ENCODE measurements at regions not wholly inside any gene's neighbourhood (a gene's known extent, or its start where the extent isn't known, plus 50 kb on each side); places are given as distances from the start of the nearest gene placed in this dataset.
"Not testable (repeated sequence)": the region's sequence is repeated elsewhere in the genome, so short reads cannot be mapped to it uniquely, and the experiment has no call there.

DNA sequence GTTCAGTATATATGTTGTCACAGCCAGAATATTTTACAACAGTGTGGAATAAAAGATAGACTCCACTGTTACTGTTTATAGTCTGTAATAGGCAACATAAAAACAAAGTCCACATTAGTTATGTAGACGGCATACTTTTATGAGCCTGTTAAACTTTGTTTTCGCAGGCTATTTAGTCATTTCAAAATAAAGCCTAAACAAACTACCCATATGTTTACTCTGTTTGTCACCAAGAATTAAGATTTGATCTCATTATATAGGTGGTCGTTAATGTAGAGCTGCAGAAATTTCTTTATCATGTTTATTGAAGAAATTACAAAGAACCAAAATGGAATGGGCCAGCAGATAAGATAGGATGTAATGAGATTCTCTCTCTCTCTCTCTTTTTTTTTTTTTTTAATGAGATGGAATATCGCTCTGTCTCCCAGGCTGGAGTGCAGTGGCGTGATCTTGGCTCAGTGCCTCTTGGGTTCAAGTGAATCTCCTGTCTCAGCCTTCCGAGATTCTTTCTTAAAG is 943.8 kb upstream of the SOX9 start:
- no peak for DNase-seq

DNA sequence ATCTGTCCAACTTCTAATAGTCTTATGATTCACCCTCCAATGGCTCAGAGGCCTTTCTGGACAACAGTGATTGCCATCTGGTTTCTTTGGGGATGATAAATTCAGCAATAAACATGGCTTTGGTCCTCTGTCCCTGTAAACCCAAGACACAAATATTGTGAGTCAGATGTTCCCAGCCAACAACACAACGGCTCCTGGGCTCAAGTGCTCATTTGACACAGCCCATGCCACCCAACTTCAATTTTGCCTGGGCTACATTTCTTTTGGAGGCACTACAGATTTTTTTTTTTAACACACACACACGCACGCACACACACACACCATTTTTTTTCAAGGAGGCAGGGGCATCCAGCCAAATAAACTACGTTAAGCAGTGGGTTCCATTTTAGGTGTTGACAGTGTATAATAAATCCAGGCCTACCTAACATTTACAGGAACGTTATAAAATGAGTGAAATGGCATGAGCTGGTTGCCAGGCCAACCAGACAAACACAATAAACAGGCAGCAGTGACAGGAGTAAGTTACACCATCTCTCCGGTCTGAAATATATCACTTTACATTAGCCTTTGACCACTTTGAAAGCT is 939.9 kb upstream of the SOX9 start:
- peak; percentile 15 to 38 for DNase-seq

DNA sequence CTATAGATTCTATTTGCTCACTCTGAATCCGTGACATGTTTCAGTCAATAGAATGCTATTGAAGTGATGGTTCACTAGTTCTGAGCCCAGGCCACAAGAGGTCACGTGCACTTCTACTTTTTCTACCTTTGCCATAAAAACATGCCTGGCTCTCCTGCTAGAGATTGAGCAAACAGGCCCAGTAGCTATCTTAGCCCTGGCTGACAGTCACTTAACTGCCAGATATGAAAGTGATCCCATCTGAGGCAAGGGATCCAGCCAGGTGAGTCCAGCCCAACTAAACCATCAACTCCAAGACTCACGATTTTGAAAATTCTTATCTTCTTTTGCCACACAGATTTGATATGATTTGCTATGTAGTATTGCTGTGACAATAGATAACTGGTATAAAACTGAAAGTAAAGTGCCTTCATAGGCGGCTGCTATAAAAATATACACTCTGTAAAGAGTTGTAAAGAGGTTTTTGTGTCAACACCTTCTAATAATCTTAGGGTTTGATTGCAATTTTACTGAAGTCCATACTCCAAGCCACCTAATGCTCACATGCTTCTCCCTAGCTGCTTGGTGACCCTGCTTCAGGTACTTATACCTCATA is 937.7 kb upstream of the SOX9 start:
- no peak for DNase-seq

DNA sequence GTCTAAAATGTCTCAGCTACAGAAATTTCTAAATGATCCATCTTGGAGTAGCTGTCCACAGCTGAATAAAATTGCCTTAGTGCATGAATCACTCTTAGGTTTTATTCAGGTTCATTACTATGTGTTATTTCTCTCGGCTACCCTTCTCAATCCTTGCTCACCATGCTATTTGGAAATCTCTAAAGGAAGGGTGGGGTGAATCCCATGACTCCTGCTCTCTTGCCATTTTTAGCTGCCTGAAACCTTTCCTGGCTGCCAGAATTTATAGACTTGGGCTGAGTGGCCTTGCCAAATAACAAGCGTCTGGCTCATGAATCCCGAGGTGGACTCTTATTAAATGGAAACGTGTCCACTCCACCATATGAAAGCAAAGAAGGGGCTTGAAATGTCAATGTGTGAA is 936.1 kb upstream of the SOX9 start:
- no peak for DNase-seq

DNA sequence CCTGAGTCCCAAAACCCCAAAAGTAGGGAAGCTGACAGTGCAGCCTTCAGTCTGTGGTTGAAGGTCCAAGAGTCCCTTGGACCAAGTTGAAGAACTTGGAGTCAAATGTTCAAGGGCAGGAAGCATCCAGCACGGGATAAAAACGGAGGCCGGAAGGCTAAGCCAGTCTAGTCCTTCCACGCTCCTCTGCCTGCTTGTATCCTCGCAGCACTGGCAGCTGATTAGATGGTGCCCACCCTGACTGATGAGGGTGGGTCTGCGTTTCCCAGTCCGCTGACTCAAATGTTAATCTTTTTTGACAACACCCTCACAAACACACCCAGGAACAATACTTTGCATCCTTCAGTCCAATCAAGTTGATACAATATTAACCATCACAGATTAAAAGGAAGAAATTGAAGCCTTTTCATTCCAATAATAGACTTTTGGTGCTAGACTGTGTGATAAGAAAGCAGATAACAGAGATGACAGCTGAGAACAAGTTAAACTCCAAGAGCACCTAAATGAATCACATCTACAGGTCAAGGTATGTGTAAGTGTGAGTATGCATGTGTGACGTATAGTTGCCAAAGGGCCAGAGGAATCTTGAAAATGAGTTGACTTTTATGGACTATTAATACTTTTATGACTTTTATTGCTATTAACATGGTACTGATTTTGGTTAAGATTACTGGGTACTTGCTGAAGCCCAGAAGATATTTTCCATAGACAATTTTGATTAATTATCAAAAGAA is 933.5 kb upstream of the SOX9 start:
- DNase-seq, result no peak

DNA sequence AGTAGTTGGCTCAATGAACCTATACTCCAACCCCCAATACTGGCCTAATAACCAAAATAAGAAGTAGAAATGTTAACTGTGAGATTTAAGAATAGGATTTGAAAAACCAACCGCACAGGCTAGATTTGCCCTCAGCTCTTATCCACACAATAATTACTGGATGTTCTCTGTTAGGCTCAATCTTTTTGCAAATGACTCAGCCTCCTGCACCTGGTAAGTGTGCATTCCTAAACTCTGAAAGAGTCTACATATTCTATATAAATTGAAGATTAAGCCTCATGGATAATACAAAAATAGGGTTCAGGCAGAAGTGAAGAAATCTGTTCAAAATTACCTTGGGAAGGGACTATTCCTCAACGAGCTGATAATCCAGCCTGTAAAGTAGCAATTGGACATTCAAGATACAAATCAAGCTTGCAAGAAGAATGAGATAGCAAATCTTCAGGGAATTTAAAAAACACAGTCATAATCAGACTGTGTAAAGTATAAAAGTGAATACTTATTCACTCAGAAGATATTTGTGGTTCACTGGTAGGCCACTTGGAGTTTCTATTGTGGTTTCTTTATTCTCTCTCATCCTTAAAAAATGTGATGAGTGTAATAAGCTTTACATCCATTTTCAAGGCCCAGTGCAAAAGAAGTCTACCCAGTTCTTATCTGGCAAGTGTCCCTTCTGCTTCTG is 931.9 kb upstream of the SOX9 start:
- DNase-seq, result no peak

DNA sequence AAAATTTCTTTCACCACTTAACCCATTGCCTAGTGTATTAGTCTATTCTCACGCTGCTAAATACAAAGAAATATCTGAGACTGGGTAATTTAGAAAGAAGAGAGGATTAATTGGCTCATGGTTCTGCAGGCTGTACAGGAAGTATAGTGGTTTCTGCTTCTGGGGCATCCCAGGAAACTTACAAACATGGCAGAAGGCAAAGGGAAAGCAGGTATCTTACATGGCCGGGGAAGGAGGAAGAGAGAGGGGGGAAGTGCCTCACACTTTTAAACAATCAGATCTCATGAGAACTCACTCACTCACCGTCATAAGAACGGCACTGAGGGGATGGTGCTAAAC is 931.4 kb upstream of the SOX9 start:
- DNase-seq, result no peak

DNA sequence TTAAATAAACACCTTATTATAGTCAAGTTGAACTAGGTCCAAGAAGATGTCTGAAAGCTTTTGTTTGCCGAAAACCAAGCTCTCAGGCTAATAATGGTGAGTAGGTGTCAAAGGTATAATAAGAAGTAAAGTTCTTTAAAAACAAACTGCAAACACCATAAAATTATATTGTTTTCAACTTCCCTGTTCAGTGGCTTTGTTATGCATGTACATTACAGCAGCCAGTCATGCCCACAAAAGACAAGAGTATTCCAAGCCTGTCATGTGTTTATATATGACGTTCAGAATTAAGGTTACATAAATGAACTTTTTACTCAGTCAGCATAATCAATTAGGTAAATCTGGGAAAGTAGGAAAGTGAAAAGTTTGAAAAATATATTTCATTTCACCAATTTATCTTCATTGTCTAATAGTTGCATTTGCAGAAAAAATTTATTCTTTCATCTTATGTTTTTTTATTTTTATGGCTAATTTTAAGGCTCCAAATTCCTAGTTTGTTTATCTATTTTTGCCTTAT is 928.7 kb upstream of the SOX9 start:
- no peak for DNase-seq

DNA sequence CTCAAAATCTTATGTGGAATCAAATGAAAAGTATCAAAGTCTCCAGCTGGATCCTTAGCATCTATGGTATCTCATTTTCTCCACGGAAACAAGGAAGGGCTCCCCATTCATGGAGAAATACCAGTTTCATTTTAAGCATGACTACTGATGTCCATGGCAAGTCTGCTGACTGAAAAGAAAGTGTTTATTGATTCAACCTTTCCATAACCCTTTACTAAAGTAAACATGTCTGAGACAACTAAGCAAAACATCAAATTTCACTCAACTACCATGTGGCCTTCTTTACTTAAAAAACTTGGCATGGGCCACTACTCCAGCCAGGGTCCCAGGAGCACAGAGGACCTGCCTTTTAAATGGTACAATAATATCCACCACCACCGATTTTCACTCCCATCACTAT is 928.0 kb upstream of the SOX9 start:
- no peak for DNase-seq

DNA sequence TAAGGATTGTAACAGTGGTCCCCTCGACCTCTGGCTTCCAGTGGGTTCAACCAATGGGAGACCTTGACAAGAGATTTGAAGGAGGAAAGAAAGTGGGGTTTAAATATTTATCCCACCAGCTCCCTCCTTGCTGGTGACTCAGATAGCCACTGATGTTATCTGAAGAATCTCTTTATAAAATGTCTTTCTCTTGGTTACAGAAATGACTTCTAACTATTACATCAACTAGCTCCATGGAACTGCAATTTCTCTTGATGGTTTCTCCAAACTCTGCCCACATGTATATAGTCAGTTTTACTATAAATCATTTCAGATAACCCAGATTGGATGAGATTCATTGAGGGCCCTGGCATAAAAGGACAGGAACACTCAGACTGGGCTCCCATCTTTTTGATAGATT is 920.2 kb upstream of the SOX9 start:
- DNase-seq, result no peak

DNA sequence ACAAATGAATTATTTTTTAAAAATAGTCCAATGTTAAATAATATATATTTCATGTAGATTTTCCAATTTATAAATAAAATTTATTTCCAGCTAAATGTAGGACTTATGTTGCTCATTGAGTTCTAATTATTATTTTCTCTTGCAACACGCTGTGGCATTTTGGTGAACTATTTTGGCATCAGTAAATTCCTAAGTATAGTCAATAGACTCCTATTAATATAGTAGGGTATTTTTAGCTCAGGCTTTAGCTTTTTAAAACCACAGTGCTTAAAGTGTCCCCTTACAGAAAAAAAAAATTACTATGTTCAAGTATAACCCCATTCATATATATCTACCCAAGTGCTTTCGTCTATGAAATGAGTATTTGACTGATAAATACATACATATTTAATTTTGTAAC is 919.2 kb upstream of the SOX9 start:
- no peak for DNase-seq

DNA sequence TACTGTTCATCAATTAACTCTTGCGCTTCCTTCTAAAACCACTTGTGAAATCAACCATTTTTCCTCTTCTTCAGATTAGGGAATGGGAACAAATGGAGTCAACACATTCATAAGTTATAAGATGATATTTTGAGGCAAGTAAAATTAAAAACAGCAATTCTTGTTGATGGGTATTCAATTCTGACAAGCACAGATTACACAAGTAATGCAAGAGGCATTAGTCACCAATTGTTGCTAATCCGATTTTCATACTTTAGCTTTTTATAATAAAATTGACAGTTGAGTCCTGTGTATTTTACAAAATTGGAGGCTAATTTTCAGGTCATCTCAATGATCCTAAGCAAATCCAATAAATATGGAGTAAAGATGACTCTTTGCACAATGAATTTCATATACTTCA is 918.4 kb upstream of the SOX9 start:
- no peak for DNase-seq

DNA sequence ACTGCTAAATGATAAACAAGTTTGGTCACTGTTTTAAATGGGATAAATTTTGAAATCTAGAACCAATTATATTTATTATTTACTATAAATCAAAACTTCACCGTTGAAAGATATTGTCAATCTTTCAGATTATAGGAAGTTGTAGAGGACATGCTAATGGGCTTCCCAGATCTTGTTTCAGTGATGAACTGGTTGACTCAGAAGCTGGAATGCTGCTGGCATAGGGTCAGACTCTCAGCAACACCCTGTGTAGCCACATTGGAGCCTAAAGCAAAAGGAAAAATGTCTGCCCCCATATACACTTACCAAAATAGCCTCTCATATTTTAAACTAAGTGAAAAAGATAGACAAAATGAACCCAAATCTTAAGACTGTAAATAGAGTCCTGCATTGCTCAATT is 916.9 kb upstream of the SOX9 start:
- no peak for DNase-seq

DNA sequence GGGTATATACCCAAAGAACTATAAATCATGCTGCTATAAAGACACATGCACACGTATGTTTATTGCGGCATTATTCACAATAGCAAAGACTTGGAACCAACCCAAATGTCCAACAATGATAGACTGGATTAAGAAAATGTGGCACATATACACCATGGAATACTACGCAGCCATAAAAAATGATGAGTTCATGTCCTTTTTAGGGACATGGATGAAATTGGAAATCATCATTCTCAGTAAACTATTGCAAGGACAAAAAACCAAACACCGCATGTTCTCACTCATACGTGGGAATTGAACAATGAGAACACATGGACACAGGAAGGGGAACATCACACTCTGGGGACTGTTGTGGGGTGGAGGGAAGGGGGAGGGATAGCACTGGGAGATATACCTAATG is 914.9 kb upstream of the SOX9 start:
- not testable (repeated sequence) for DNase-seq

DNA sequence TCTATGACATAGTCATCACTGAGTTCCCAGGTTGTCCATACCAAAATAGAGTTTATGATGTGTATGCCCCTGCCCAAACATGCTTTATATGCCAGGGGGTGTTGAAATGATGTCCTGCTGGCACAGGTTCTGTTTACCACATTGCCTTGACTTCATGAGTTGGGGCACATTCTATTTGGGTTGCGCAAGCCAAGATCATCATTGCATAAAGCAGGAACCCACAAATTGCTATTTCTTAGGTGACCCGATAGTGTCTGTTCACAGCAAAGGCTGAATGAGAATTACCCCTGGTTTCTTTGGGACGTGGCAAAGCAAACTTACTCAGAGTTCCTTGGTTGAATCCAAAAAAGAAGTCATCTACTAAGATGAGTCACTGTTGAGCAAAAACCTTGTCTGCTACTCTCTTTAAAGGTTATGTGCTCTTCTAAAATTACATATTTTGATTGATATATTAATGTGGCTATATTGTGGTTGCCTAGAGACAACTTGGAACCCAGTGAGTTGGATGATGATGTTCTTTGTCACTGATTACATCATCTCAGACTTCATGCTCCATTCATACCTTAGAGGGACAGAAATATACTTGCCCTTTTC is 912.6 kb upstream of the SOX9 start:
- no peak for DNase-seq

DNA sequence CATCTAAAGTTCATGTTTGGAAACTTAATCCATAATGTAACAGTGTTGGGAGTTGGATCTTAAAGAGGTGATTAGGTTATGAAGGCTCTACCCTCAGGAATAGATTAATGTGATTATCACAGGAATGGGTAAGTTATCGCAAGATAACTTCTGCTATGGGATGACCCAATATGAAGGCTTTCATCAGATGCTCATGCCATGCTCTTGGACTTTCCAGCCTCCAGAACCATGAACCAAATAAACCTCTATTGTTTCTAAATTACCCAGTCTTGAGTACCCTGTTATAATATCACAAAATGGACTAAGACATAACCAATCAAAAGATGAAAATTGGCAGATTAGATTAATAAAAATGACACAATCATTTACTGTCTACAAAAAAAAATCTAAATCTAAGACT is 906.9 kb upstream of the SOX9 start:
- DNase-seq, result no peak

DNA sequence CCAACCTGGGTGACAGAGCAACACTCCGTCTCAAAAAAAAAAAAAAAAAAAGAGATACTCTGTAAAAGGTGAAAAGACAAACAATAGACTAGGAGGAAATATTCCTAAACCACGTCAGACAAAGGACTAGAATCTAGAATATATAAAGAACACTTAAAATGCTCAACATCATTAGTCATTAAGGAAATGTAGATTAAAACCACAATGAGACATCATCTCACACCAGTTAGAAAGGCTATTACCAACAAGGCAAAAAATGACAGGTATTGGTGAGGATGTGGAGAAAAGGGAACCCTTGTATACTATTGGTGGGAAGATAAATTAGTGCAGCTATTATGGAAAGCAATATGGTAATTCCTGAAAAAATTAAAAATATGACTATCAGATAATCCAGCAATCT is 903.1 kb upstream of the SOX9 start:
- DNase-seq, result no peak

DNA sequence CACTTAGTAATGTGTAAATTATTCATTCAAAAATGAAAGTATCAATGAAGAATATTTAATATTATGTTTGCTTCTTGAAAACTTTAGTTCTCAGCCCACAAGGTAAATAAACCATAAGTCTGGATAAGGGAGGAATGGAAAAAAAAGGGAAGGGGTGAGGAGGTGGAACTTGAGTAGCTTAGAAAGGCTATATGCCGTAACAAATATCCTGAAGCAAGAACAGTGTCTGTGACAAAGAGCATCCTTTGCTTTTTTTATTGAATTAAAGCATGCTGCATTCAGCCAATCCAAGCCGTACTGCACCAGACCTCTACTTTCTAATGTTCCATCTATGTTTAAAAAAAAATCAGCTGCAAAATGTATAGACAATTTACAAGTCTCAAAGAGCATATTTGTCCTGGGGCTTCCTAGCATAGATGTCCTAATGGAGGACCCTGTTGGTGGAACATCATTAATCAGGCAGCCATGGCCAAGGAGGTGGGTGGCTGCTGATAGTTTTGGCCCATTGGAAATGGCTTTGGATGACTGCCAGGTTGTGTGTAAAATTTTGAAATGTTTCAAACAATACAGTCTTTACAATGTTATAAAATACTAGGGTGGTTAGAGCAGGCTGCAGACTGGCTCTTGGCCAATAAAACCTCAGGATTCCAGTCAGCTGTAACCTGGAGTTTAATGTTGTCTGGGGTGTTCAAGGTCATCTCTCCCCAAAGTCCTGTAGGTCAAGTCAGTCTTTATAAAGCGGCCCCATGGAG is 895.8 kb upstream of the SOX9 start:
- no peak for DNase-seq

DNA sequence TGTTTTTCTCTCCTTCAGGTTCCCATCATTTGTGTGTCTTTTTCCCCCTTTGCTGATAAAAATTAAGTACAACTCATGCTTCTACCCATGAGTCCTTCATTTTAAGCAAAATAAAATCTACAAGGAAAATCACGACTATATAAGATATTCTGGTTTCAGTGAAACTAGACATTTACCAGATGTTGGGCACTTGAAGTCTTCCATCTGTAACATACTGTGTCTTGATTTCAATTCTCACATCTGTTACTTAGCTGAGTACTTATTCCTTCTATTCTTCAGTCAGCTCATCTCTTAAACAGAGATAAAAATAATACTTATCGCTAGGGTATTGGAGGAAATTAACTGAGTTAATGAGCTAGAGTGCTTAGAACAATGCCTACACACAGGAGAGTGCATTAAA is 893.0 kb upstream of the SOX9 start:
- DNase-seq, result no peak

DNA sequence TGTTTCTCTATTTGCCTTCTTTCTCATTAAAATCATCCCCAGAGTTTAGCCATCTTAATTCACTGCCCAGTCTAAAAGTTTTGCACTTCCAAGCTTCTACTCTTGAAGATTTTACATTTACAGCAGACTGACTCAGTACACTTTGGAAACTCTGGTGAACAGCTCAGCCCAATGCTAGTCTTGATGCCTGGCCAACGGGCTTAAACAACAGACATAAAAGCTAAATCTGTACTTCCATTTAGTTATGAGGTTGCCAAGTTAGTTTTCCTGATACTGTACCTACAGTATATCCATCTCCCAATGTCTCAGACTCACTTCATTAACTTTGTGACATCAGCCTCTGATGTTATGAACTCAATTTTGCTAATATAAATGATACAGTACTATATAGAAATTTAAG is 891.8 kb upstream of the SOX9 start:
- DNase-seq, result no peak

DNA sequence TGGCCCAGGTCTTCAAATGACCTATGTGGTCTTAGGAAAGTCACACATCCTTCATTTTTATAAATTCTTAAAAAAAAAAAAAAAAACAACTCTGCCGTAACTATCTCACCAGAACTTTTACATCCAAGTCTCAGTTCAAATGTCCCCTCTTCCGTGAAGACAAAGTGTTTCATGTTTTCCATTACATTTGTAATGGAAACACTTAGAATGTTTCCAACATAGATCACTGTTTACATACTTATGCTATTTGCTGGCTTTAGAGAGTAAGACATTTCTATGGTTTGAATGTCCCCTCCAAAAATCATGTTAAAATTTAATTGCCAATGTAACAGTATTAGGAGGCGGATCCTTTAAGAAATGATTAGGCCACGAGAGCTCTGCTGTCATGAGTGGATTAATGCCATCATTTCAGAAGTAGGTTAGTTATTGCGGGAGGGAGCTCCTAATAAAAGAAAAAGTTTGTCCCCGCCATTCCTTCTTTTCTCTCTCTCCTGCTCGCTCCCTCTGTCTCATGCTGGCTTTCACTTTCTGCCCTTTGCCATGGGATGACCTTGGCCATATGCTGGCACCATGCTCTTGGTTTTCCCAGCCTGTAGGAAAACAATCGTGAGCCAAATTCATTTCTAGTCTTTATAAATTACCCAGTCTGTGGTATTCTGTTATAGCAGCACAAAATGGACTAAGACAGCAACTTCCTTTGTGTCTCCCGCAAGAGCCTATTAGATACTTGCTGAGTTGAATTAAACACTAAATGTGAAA is 887.8 kb upstream of the SOX9 start:
- DNase-seq, result no peak

DNA sequence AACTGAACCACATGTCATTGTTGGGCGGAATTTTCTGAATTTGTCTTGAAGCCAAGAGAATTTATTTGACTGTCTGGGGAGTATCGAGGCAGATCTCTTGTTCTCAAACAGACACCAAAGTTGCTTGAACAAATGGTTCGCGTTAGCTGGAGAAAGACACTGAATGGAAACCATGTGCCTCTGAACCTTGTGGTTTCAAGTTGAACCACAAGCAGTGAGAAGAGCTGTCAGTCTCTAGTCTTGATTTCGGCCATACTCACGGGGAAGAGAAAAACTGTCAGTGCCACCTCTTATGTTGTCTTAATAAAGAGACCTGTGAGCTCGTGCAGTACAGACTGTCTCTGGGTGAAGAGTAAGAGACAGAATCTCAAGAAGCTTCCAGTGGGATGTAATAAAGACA is 886.5 kb upstream of the SOX9 start:
- no peak for DNase-seq
